AG04450 (cell line): ENCODE measurements at regions not wholly inside any gene's neighbourhood (a gene's known extent, or its start where the extent isn't known, plus 50 kb on each side); places are given as distances from the start of the nearest gene placed in this dataset.

Source experiments
- CTCF ChIA-PET: fragments of 300-600, 350-600 bp; formaldehyde crosslinking; extraction: SDS; loops from one replicate; lab custom pipeline; 2022; ENCODE audit warnings: antibody characterized with exemption, inconsistent platforms; lab: Charles Lee
- POLR2A ChIA-PET: fragments of 350-600 bp; formaldehyde crosslinking; extraction: SDS; loops from one replicate; lab custom pipeline; 2021; ENCODE audit warnings: antibody characterized with exemption, inconsistent platforms; lab: Yijun Ruan, JAX
- DNase-seq: peaks from one replicate; pipeline ENCODE4 v3.0.0-alpha.2; 2011; ENCODE audit warnings: low read depth, low spot score
- H3K27ac ChIP-seq: one replicate; pipeline ENCODE4 v1.5.1; 2012; ENCODE audit warnings: low read depth, low read length, control low read depth
- H3K27me3 ChIP-seq: one replicate; pipeline ENCODE4 v1.6.0; 2012; ENCODE audit warnings: low read length; ENCODE audit not compliant: control insufficient read depth, insufficient read depth
- H3K4me3 ChIP-seq: 2 replicates; pipeline ENCODE4 v1.5.1; 2011; ENCODE audit warnings: mild to moderate bottlenecking, low read depth, low read length, control low read depth
- H3K9me3 ChIP-seq: 2 replicates; pipeline ENCODE4 v1.5.1; 2012; ENCODE audit warnings: low read length; ENCODE audit not compliant: control insufficient read depth, insufficient read depth
- TF ChIP-seq, protein P1 (sequence below): IDR thresholded peaks from 2 replicates; pipeline ENCODE4 v1.5.1; 2011; ENCODE audit warnings: low read depth, low read length, control low read depth, inconsistent platforms

DNA sequence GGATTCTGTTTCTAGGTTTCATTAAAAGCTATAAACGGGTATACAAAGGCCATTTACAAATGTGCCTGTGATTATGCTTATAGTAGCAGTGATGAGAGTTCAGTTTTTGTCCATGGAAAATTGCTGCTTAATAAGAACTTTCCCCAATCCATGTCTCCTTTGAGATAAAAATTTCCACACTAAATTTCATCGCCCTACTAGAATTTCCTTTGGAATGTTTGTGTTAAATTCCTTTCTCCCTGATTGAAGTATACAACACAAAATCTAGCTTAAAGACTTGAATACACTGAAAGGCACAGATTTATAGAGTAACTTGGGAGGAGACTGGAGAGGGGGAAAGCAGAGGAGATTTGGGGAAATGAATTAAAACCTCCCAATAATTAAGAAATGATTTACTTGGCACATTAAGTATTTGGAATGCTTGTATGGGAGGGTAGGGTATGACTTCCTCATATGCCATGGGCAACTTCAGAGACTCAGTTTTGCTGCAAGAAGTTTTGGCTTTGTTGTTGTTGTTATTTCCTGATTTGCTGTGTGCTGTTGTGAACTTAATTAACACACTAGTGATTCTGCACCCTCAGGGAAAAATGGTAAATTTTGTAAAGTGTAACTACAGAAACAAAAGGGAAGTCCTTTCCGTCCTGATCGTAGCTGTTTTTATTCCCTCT lies 157.6 kb upstream of the LMO4 start:
- H3K9me3 ChIP-seq: no peaks in the 10 kb centered on the region
- H3K27ac ChIP-seq: no peak overlapping the region
- CTCF ChIA-PET: interaction anchor here (0.7 to 1.1 kb wide), 2 partner anchors 155 to 337 kb away, joined by 3 to 4 read pairs; no protein-coding TSS in a partner anchor
- no peak overlapping the region for H3K4me3 ChIP-seq
- no peak for DNase-seq
- POLR2A ChIA-PET: no interaction called here
- TF ChIP-seq, protein P1, sequence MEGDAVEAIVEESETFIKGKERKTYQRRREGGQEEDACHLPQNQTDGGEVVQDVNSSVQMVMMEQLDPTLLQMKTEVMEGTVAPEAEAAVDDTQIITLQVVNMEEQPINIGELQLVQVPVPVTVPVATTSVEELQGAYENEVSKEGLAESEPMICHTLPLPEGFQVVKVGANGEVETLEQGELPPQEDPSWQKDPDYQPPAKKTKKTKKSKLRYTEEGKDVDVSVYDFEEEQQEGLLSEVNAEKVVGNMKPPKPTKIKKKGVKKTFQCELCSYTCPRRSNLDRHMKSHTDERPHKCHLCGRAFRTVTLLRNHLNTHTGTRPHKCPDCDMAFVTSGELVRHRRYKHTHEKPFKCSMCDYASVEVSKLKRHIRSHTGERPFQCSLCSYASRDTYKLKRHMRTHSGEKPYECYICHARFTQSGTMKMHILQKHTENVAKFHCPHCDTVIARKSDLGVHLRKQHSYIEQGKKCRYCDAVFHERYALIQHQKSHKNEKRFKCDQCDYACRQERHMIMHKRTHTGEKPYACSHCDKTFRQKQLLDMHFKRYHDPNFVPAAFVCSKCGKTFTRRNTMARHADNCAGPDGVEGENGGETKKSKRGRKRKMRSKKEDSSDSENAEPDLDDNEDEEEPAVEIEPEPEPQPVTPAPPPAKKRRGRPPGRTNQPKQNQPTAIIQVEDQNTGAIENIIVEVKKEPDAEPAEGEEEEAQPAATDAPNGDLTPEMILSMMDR: no peak
- H3K27me3 ChIP-seq: no peaks in the 10 kb centered on the region

DNA sequence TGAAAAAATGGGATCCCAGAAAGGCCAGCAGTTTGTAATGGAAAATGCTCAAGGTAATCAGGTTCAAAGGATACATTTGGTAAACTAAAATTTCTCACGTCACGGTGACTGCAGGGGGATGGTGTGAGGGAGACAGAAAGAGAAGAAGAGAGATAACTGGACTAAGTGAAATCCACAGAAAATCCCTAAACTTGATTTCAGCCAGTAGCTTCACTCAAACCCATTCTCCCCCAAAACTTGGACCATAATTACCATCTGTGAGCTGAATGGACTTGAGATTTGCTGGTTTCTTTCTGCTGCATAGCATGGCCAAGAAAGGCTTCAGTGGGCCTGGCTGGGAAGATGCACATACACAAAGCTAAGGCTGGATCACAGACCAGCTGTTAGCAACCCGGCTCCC lies 155.4 kb upstream of the LMO4 start:
- POLR2A ChIA-PET: no interaction called here
- TF ChIP-seq, protein P1: no peak

DNA sequence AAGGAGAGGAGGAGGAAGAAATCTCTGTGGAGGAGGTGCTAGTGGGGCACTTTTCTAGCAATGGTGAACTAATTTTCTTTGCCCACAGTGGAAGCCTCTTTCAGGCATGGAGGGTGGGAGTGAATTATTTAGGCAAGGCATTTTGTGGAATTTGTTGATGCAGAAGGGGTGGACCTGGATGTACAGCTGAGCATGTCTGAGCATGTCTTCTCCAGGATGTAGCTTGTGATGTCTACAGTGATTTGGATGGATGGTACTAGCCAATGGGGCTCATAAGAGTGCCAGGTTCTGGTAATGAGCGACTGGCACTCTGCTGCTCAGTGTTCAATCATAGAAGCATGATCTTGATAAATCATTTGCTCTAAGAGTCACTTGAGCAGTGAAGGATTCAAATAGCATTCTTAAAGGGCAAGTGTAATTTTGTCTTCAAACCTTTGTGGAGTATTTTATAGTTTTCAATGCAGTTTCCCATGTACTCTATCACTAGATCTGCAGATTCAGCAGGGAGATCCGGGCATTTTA lies 153.9 kb upstream of the LMO4 start:
- ChIA-PET CTCF (no interaction called here), POLR2A (no interaction called here)
- Histone ChIP-seq H3K9me3 (no peaks in the 10 kb centered on the region), H3K4me3 (no peak overlapping the region), H3K27ac (no peak overlapping the region), H3K27me3 (no peaks in the 10 kb centered on the region)
- TF ChIP-seq, protein P1: no peak
- DNase-seq: no peak

More for the DNA sequence above, 155.4 kb upstream of the LMO4 start:
- no peak overlapping the region for H3K4me3 ChIP-seq
- CTCF ChIA-PET: interaction anchor here (1.8 kb wide), 1 partner anchor 120 kb away, joined by 7 read pairs; no protein-coding TSS in a partner anchor
- H3K27me3 ChIP-seq: no peaks in the 10 kb centered on the region
- no peaks in the 10 kb centered on the region for H3K9me3 ChIP-seq
- no peak for DNase-seq
- H3K27ac ChIP-seq: no peak overlapping the region

DNA sequence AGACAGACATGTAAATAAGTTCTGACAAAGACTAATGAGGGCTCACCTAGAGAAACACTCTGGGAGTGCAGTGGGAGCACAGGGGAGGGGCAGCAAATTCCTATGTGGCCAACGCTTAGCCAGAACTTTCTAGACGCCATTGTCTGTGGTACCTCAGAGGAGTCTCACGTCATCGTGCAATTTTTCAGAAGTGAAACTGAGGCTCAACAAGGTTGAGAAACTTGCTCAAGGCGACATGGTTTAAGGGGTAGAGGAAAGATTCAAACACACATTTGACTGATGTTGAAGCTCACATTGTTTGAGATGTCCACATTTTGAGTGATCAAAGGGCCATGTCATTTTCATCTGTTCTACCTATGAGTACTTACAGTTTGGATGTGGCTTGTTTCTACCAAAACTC lies 152.6 kb upstream of the LMO4 start:
- no peak overlapping the region for H3K27ac ChIP-seq
- DNase-seq: no peak
- H3K9me3 ChIP-seq: no peaks in the 10 kb centered on the region
- H3K27me3 ChIP-seq: no peaks in the 10 kb centered on the region
- ChIA-PET POLR2A (no interaction called here), CTCF (no interaction called here)
- H3K4me3 ChIP-seq: no peak overlapping the region
- TF ChIP-seq, protein P1: no peak

DNA sequence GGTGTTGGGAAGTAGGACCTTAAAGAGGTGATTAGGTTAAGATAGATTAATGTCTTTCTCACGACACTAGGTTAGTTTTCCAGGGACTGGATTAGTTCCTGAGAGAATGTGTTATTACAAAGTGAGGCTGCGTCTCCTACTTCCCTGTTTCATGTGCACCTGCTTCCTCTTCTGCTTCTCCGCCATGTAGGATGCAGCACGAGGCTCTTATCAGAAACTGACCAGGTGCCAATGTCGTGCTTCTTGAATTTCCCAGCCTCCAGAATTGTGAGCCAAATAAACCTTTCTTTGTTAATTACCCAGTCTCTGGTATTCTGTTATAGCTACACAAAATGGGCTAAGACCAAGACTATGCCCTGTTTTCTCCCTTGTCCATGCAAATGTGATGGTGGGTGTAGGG lies 152.2 kb upstream of the LMO4 start:
- ChIA-PET CTCF (interaction anchor here (0.6 kb wide), 1 partner anchor 1293 kb away, joined by 3 read pairs; no protein-coding TSS in a partner anchor), POLR2A (no interaction called here)
- no peak overlapping the region for H3K27ac ChIP-seq

More for the DNA sequence above, 152.2 kb upstream of the LMO4 start:
- Histone ChIP-seq H3K4me3 (no peak overlapping the region), H3K27me3 (no peaks in the 10 kb centered on the region), H3K9me3 (no peaks in the 10 kb centered on the region)
- TF ChIP-seq, protein P1: no peak
- no peak for DNase-seq
